ENCODE measurements at regions not wholly inside any gene's neighbourhood (a gene's known extent, or its start where the extent isn't known, plus 50 kb on each side); places are given as distances from the start of the nearest gene placed in this dataset.

GRCh38 chr18:47585136-47585535 lies 333.7 kb upstream of the SKOR2 start:
- Histone ChIP-seq H3K9me2 (replicated peaks; ENCODE audit: insufficient read depth, low read length) (no peaks in the 10 kb centered on the region), H3K79me2 (ENCODE audit: low read length) (no peaks in the 10 kb centered on the region), H3K4me1 (ENCODE audit: low read length) (no peaks in the 10 kb centered on the region), H2AFZ (ENCODE audit: low read length) (no peak overlapping the region), H3K4me2 (ENCODE audit: low read depth, low read length) (no peak overlapping the region), H3K27ac (ENCODE audit: low read length) (no peak overlapping the region), H3K4me3 (ENCODE audit: low read length) (no peak overlapping the region), H3K9me3 (replicated peaks; ENCODE audit: insufficient read depth, low read length) (no peaks in the 10 kb centered on the region), H3K36me3 (replicated peaks; ENCODE audit: insufficient read depth, low read length) (no peaks in the 10 kb centered on the region), H3F3A (ENCODE audit: insufficient read depth, low read length) (no peaks in the 10 kb centered on the region), H3K9ac (ENCODE audit: low read length) (no peak overlapping the region), H3K27me3 (replicated peaks; ENCODE audit: insufficient read depth, low read length) (no peaks in the 10 kb centered on the region), H4K20me1 (ENCODE audit: insufficient read depth, low read length) (no peaks in the 10 kb centered on the region)
- TF ChIP-seq EZH2phosphoT487 (IDR thresholded peaks at IDR 0.05; ENCODE audit: low read length) (no peak), EZH2 (optimal IDR thresholded peaks at IDR 0.05; ENCODE audit: low read depth, low read length) (no peak)
- no peak for DNase-seq

GRCh38 chr18:47582093-47582492 lies 330.6 kb upstream of the SKOR2 start:
- H3K27me3 ChIP-seq (replicated peaks; ENCODE audit: insufficient read depth, low read length), result no peaks in the 10 kb centered on the region
- H3K4me2 ChIP-seq (ENCODE audit: low read depth, low read length), result no peak overlapping the region
- TF ChIP-seq CTCF (IDR thresholded peaks at IDR 0.05; ENCODE audit: low read length) (no peak), EZH2phosphoT487 (IDR thresholded peaks at IDR 0.05; ENCODE audit: low read length) (no peak), EZH2 (optimal IDR thresholded peaks at IDR 0.05; ENCODE audit: low read depth, low read length) (no peak)
- H2AFZ ChIP-seq (ENCODE audit: low read length), result no peak overlapping the region
- H3K27ac ChIP-seq (ENCODE audit: low read length), result no peak overlapping the region
- H4K20me1 ChIP-seq (ENCODE audit: insufficient read depth, low read length), result no peaks in the 10 kb centered on the region
- no peaks in the 10 kb centered on the region for H3K4me1 ChIP-seq (ENCODE audit: low read length)
- no peaks in the 10 kb centered on the region for H3F3A ChIP-seq (ENCODE audit: insufficient read depth, low read length)
- no peak for DNase-seq
- H3K9me2 ChIP-seq (replicated peaks; ENCODE audit: insufficient read depth, low read length), result no peaks in the 10 kb centered on the region
- no peaks in the 10 kb centered on the region for H3K9me3 ChIP-seq (replicated peaks; ENCODE audit: insufficient read depth, low read length)
- no peak overlapping the region for H3K4me3 ChIP-seq (ENCODE audit: low read length)
- no peaks in the 10 kb centered on the region for H3K36me3 ChIP-seq (replicated peaks; ENCODE audit: insufficient read depth, low read length)
- no peaks in the 10 kb centered on the region for H3K79me2 ChIP-seq (ENCODE audit: low read length)
- H3K9ac ChIP-seq (ENCODE audit: low read length), result no peak overlapping the region

- Histone ChIP-seq H4K20me1 (ENCODE audit: insufficient read depth, low read length) (no peaks in the 10 kb centered on the region), H3K4me2 (ENCODE audit: low read depth, low read length) (no peak overlapping the region), H3K9ac (ENCODE audit: low read length) (no peak overlapping the region), H3K4me3 (ENCODE audit: low read length) (no peak overlapping the region), H3K79me2 (ENCODE audit: low read length) (no peaks in the 10 kb centered on the region), H3K27me3 (replicated peaks; ENCODE audit: insufficient read depth, low read length) (no peaks in the 10 kb centered on the region), H3K9me2 (replicated peaks; ENCODE audit: insufficient read depth, low read length) (no peaks in the 10 kb centered on the region), H3K4me1 (ENCODE audit: low read length) (no peaks in the 10 kb centered on the region), H3F3A (ENCODE audit: insufficient read depth, low read length) (no peaks in the 10 kb centered on the region), H3K27ac (ENCODE audit: low read length) (no peak overlapping the region), H3K36me3 (replicated peaks; ENCODE audit: insufficient read depth, low read length) (no peaks in the 10 kb centered on the region), H2AFZ (ENCODE audit: low read length) (no peak overlapping the region), H3K9me3 (replicated peaks; ENCODE audit: insufficient read depth, low read length) (no peaks in the 10 kb centered on the region)
- no peak for DNase-seq
- no peak for TF ChIP-seq EZH2phosphoT487 (IDR thresholded peaks at IDR 0.05; ENCODE audit: low read length)
- TF ChIP-seq CTCF (IDR thresholded peaks at IDR 0.05; ENCODE audit: low read length), result no peak
- no peak for TF ChIP-seq EZH2 (optimal IDR thresholded peaks at IDR 0.05; ENCODE audit: low read depth, low read length)
Measured at GRCh38 chr18:47577520-47577919, 326.1 kb upstream of the SKOR2 start.

- Histone ChIP-seq H3K9me2 (replicated peaks; ENCODE audit: insufficient read depth, low read length) (no peaks in the 10 kb centered on the region), H3K79me2 (ENCODE audit: low read length) (no peaks in the 10 kb centered on the region), H3K36me3 (replicated peaks; ENCODE audit: insufficient read depth, low read length) (no peaks in the 10 kb centered on the region), H3F3A (ENCODE audit: insufficient read depth, low read length) (no peaks in the 10 kb centered on the region), H3K9me3 (replicated peaks; ENCODE audit: insufficient read depth, low read length) (no peaks in the 10 kb centered on the region), H4K20me1 (ENCODE audit: insufficient read depth, low read length) (no peaks in the 10 kb centered on the region), H2AFZ (ENCODE audit: low read length) (no peak overlapping the region), H3K27me3 (replicated peaks; ENCODE audit: insufficient read depth, low read length) (no peaks in the 10 kb centered on the region), H3K4me1 (ENCODE audit: low read length) (no peaks in the 10 kb centered on the region), H3K4me2 (ENCODE audit: low read depth, low read length) (no peak overlapping the region), H3K9ac (ENCODE audit: low read length) (no peak overlapping the region), H3K4me3 (ENCODE audit: low read length) (no peak overlapping the region), H3K27ac (ENCODE audit: low read length) (no peak overlapping the region)
- TF ChIP-seq EZH2 (optimal IDR thresholded peaks at IDR 0.05; ENCODE audit: low read depth, low read length), result no peak
- TF ChIP-seq EZH2phosphoT487 (IDR thresholded peaks at IDR 0.05; ENCODE audit: low read length), result no peak
- TF ChIP-seq CTCF (IDR thresholded peaks at IDR 0.05; ENCODE audit: low read length), result no peak
- no peak for DNase-seq
Measured at GRCh38 chr18:47574966-47575365, 323.5 kb upstream of the SKOR2 start.

Measured in MM.1S (cell line).